ENCODE measurements at regions not wholly inside any gene's neighbourhood (a gene's known extent, or its start where the extent isn't known, plus 50 kb on each side); places are given as distances from the start of the nearest gene placed in this dataset.

DNA sequence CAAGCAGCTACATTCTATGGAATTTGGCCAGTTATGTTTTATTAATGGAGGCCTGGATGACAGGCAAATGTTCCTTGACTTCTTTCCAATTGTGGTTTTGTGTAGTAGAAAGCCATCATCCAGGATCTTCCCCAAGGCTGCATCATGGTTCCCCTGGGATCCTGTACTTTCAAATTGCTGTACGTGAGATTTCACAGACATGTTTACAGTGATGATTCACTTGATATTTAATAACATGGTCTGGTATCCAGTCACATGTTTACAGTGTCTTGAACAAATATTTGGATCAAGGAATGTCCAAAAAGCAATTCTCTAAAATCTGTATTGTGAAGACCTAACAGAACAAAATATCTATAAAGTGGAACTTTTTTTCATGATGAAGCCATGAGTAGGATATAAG lies 68.3 kb upstream of the ST6GALNAC3 start:
- TF ChIP-seq GATA1 (IDR thresholded peaks at IDR 0.05; ENCODE audit: low read depth, low read length) (no peak), POLR2A (IDR thresholded peaks at IDR 0.05; ENCODE audit: low read length) (no peak)
